ENCODE measurements at regions not wholly inside any gene's neighbourhood (a gene's known extent, or its start where the extent isn't known, plus 50 kb on each side); places are given as distances from the start of the nearest gene placed in this dataset.
"Not testable (repeated sequence)": the region's sequence is repeated elsewhere in the genome, so short reads cannot be mapped to it uniquely, and the experiment has no call there.

DNA sequence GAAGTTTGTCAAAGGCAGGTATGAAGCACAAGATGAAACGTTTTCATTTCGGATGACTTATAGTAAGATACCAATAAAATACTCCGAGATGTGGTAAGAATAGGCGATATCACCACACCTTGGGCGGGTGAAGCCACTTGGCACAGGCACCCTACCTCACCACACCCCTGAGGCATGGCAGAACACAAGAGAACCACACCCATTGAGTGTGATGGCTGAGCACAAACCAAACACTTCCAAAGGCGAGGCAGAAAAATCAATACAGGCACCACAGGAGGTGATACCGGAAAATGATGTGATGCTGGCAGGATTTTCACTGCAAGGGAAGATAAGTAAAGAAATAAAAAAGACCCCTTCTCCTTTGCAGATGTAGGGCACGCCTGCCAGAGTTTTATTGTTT is 332.9 kb upstream of the PRDM1 start:
- DNase-seq, result no peak

DNA sequence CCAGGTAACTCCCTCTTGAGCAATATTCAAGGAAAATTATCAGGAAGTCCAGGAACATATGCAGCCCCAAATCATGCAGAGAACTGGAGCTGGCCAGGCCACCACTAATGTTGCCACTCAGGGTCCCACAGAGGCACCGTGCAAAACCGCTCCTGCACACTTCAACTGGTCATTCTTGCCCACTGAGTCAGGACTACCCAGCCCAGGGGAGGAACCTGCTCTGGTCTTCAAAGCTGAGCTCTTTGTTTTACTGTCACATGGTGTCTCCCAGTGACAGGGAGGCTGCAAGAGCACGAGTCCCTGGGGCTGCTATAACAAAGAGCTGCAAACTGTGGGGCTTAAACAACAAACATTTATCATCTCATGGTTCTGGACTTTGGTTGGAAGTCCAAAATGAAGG is 336.0 kb upstream of the PRDM1 start:
- no peak for DNase-seq

DNA sequence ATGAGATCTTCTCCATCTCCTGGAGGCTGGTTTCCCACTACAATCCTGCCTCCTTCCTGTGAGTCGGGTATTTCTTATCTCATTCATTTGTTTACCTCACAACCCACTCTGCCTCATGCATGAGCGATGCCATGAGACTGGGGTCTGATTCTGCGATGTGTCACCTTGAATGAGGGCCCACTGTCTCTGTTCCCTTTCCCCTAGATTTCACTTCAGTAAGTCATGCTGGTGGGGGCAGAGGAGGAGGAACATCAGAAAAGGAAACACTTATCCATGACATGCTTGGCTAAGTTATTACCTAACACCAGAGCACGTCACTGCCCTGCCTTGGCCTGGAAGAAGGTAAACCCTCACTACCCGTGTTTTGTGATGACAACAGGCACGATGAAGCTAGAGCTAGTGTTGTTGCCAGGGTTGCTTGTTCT is 337.4 kb upstream of the PRDM1 start:
- no peak for DNase-seq

DNA sequence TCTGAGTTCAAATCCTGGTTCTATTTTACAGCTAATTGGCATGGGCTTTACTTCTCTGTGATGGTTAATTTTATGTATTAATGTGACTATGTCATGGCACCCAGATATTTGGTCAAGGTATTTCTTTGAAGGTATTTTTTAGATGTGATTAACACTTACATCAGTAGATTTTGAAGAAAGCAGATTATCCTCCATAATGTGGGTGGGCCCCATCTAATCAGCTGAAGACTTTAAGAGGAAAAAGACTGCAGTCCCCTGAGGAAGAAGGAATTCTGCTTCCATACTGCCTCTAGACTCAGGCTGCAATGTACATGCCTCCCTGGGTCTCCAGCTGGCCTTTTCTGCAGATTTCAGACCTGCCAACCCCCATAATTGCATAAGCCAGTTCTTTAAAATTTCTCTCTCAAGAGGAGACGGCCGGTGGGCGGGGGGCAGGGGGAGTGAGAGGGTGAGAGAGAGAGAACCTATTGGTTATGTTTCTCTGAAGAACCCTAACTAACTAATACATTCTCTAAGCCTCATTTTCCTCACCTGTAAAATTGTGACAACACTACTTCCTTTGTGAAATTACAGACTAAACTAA is 338.2 kb upstream of the PRDM1 start:
- DNase-seq, result no peak

DNA sequence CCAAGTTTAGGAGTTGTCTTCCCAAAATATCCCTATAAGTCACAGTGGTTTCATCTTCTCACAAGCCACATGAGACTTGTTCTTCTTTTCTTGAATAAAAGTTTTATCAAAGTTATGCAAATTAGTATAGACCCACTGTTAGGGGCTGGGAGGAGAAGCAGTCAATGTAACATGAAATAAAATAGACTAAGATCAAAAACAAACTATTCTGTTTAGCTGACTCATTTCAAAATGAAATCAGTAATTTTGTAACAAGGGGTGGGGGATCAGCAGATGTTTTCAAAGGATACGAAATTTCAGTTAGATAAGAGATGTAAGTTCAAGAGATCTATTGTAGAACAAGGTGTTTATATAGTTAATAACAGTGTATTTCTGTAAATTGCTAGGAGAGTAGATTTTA is 339.6 kb upstream of the PRDM1 start:
- DNase-seq, result no peak

DNA sequence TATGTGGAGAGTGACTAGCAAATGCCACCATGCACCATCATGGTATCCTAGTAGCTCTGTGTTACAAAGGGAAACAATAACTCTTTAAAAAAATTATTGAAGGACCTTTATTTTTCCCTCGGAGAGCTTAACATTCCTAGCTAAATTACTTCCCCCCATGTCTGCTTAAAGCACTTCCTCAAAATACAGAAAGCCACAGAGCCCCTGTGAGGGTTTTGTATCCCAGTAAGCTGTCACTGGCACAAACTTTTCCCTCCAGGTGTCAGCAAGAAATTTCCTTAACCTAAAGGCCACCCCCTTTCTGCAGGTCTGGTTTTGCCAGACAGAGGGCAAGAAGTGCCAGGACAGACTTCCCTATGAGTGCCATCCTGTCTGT is 340.0 kb upstream of the PRDM1 start:
- no peak for DNase-seq

DNA sequence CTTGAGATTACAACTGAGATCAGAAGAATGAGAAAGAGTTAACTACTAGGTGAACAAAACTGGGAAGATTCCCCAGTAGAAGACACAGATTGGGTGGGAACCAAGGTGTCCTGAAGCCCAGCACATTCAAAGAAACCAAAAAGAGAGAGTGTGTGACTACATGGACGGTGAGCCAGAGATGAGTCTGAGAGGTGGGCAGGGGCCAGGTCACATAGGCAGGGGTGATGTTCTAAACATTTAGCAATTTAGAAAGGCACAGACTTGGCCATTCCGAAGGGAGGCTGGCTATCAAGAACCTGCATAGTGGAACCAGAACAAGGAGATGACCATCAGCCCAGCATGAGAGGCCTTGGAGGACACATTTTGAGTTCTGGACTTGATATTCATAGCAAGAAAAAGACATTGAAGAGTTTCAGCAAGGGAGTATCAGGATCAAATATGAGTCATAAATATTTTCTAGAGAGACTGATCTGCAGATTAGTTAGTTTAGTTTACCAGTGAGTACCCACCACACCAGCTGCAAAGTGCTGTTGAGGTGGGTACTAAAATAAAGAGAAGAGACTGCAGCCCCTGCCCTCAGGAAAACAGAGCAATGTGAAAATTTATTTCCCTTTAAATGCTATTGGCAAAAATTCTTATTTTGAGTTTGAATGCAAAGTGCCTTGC is 340.5 kb upstream of the PRDM1 start:
- DNase-seq, result no peak

DNA sequence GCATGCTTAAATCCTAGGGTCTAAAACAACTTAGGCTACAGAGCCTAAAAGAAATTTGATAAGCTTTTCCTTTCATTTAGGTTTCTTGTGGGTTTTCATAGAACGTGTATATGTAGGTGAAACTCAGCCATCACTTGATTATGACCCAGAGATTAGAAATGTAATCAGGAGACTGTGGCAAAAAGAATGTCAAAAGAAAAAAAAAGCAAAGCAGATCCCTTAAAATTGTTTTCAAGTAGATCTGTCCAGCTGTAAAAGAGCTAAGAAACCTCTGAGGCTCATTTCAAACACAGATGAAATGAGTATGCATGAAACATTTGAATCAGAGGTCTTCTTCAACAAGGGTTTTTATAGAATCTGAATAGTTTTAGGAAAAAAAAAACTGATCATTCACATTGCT is 341.3 kb upstream of the PRDM1 start:
- DNase-seq, result no peak

DNA sequence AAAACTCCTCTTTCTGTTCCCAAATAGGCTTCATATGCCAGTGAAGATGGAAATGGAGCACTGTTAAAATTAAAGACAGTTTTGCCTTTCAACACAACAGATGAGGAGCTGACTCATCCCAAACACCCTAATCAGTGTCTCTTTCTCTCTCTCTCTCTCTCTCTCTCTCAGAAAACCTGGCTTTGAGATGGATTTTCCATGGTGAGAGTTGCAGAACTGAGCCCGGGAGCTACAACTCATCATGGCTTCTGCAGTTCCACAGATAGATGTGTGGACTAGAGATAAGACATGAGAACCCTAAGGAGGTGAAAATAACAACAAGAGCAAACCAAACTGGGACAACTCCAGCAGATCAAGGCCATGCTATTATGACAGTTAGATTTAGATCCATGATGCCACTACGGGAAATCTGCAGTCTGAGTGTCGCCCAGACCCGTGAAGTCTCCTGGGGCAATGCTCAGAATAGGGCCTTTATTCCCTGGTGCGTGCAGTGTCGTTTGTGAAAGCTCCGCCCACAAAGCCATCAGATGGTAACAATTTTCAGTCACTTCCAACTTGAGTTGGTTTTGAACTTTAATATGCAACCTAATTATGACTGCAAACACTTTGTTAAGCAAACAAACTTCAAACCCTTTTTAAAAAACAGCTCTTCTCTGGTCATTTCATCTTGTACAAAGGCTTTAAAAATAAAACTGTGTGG is 338.2 kb upstream of the PREP start:
- DNase-seq, result no peak

DNA sequence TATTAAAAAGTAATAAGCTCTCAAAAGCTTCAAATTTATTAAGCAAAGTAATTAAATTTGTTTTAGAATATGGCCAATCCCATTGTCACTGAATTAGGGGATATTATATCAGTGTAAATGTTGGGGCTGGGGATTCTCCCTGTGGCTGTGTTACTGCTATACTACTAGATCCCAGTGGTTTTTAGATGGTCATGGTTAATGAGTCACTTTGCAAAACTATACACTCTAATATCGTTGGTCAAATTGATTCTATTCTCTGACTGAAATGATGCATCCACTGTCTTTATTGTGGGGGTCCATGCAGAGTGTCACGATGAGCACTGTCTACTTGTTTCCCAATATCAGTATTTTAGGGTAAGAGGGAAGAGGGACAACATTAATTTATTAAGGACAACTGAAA is 336.9 kb upstream of the PREP start:
- DNase-seq, result no peak

DNA sequence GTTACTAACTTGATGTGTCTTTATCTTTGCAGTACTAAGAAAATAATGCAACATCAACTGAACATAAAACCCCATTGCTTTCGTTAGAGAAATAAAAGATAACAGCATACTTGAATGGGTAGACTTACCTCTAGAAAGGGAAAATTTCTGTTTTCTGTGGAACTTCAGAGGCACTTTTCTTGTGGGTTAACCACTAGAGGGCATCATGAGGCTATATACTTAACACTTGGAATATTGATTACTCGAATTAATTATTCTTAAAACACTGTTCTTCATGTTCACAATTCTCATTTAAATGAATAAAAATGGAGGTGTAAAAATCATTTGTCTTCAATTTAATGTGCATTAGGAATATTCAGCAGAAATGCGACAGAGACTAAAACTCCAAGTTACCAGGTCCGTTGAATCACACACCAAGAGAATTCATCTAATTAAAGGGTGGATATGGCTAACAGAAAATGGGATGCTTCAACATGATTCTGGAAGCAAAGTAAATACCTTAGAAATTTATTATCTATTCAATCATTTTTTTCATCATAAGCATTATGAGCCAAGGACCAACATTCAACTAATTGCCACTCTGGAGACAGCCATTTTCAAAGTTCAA is 330.8 kb upstream of the PREP start:
- DNase-seq, result no peak

DNA sequence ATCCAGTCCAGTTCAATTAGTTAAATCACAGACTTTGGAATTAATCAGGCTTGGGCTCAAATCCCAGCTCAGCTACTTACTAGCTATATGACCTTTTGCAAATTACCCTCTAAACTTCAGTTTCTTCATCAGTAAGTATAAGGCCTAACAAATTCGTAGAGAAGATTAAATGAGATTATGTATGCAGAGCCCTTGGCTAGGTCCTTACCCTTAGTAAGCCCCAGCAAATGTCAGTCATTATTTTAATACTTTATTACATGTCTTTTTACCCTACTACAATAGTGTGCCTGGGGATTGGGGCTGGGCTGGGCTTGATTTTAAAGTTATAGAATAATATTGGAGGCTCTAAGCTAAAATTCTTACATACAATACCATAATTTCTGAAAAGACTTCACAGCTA is 326.1 kb upstream of the PREP start:
- DNase-seq, result no peak

DNA sequence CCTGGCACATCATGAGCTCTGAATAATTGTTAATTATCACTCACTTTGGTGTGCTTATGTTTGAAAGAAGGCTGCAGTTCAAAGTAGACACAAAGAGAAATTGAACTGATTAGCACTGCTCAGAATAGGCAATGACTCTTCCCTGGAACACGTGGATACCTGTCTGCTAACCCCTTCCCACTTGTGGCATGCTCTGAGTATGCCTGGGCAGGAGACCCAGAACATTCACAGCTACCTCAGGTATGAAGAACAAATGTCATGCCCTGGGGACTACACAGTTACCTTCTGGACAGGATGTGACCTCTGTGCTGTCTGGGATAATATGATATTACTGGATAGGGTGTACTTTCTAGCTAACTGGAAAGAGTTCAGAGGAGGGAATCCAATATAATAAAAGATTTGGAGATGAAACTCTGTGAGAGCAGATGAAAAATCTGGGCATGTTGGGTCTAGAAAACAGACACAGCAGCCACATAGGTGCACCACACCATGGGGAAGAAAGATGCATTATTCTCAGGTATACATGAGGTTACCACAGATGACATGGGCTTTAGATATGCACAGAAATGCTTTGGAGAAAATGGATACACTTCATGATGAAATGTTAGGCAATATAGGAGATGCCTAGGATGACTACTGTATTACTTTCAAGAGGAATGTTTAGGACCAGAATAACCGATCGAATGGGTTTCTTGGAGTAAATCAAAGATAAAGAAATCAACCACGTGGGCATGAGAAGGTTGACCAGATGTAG is 324.2 kb upstream of the PREP start:
- no peak for DNase-seq

DNA sequence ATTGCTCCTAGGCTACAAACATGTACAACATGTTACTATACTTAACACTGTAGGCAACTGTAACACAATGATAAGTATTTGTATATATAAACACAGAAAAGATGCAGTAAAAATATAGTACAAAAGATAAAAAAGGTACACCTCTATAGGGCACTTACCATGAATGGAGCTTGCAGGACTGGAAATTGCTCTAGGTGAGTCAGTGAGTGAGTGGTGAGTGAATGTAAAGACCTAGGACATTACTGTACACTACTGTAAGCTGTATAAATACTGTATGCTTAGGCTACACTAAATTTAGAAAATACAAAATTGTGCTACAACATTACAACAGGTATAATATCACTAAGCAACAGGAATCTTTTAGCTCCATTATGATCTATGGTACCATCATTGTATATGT is 312.0 kb upstream of the PREP start:
- DNase-seq, result no peak

DNA sequence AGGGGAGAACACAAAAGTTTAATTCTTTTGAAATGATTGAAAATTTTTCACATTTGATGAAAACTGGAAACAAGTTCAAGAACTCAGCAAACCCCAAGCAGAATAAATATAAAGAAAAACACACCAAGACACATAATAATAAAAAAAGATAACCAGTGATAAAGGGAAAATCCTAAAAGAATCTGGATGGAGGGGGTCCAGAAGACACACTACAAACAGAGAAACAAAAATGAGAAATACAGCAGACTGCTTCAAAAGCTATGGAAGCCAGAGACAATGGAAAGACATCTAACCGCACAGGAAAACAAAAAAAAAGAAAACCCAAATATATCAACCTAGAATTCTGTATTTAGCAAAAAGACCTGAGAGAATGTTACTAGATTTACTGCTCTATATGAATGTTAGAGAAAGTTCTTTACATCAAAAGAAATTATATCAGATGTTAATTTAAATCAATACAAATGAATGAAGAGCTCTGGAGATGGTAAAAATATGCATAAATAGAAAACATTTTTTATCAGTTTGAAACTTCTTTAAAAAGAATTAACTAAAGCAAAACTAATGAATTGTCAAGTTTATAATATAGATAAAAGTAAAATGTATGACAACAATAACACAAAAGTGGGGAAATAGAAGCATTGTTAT is 310.7 kb upstream of the PREP start:
- DNase-seq, result no peak

DNA sequence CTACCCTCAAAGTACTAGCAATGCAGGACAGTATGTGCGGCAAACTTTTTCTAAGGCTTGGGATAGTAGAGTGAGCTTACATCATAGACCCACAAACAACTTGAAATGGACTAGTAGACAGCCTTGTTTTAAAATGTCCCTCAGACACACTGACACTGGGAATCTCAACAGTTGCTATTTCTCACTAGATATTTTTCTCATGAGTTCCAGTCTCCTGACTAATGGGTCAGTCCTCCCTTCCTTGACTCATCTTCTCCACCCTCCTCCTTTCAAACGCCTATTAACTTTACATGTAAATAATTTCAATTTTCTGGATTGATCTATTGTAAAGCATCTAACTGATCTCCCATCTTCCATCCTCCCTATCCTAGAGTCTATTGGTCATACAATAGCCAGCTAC is 308.3 kb upstream of the PREP start:
- DNase-seq, result no peak

DNA sequence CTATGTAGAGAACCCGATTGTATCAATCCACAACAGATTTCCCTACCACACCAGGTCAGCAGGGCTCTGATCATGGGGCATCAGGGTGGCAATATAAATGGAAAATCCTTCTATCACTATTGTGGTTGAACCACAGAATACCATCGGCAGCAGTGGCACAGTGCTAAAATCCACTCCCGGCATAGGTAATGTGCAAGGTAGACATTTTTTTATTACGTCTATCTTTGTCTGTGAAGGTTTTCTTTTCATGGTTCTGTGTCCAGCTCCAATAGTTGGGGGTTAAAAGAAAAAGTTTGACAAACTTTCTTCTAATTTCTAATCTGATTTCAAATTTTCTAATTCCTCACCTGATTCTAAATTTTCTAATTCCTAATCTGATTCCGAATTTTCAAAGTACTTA is 302.7 kb upstream of the PREP start:
- DNase-seq, result no peak

DNA sequence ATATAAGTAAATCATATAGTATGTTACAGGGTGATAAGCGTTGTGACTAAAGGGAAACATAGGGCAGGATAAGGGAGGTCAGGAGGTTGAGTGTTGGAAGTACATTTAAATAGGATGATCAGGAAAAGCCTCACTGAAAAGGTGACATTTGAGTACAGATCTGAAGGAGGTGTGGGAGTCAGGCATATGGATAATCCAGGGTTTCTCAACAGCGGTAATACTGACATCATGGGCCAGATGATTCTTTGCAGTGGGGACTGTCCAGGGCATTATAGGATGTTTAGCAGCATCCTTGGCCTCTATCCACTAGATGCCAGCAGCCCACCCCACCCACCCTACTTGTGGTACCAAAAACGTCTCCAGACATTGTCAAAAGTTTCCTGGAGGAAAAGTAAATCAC is 292.6 kb upstream of the PREP start:
- no peak for DNase-seq

DNA sequence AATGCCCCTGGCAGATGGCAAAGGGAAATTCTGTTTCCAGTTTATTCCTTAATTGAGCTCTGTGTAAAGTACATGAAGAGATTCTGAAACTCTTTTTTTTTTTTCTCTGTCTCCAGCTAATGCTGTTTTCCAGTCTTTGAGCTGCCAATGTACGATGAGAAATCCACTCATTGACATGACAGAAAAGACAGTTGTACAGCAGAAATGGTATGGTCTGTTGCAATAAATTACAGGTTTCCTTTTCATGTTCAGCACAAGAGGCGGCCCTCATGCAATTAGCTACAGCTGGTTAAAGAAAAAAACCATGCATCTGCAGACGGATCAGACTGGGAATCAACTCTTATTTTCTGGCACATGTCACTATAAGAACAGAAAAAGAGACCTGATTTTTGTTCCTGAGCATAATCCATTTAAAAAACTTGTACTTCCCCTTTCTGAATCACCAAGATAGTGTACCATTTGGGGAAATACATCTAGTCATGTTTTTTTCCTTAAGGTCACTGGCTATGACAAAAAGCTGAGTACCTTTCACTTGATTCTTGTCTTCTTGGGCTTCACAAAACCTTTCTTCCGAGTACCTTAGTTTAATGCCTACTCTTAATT is 289.8 kb upstream of the PREP start:
- no peak for DNase-seq

DNA sequence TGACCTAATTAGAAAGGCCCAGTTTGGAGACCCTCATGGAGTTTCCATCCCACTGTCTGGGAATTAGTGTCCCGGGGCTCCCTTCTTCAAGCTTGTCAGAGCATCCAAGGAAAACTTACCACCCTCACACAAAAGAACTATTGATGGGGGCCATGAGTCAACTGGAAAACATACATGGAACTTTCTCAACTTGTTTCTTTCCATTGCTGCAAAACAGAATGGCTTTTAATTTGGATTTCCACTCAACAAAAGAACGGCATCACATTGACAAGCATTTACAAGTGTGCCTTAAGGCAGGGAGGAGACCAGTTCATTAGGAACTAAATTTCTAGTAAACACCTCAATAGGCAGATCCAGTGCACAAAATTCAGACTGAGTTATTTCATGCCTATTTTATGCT is 289.1 kb upstream of the PREP start:
- DNase-seq, result no peak

DNA sequence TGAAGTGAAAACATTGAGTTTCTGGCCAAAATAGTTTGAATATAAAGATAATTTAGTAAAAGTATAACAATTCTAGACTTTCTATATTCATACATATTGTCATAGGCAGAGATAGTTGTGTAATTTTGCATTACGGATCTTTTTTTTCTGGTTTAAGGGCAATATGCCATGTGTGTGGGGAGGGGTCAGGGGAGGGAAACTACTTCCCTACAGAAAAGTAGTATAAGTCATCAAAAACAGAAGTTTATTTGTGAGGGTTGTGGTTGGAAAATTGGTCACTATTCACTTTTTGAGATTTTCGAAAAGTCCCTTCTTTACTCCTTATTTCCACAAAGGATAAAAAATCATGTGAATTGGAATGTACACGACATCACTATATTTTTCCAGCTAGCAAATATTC is 288.2 kb upstream of the PREP start:
- no peak for DNase-seq

DNA sequence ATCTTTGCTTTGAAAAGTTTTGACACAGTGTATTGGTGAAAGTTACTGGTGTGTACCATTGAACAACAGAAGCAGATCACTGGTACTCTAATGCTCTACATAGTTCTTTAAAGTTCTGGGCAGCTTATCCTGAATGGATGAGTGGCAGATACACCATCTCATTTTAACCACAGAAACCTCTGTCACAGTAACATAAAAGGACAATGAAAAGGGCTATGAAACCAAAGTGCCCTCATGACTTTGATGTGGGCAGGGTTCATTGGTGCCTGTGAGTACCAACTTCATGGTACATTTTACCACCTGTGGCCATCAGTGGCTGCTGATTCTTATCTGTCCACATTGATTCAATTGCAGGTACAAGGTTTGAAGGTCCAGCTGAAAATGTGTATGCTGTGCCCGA is 285.7 kb upstream of the PREP start:
- no peak for DNase-seq

DNA sequence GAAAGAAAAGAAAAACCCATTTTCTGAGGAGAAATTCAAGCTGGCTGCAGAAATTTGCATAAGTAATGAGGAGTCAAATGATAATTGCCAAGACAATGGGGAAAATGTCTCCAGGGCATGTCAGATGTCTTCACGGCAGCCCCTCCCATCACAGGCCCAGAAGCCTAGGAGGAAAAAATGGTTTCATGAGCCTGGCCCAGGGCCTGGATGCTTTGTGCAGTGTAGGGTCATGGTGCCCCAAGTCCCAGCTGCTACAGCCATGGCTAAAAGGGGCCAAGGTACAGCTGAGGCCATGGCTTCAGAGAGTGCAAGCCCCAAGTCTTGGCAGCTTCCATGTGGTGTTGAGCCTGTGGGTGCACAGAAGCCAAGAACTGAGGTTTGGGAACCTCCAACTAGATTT is 283.9 kb upstream of the PREP start:
- not testable (repeated sequence) for DNase-seq
